SK-N-SH (cell line): ENCODE measurements at regions not wholly inside any gene's neighbourhood (a gene's known extent, or its start where the extent isn't known, plus 50 kb on each side); places are given as distances from the start of the nearest gene placed in this dataset.

Experiments
- CTCF ChIP-seq: fragments of 200-600 bp; sonication (generic); IDR thresholded peaks from 2 replicates; pipeline ENCODE4 v1.6.1; 2017; ENCODE audit warnings: antibody characterized with exemption, mild to moderate bottlenecking, moderate library complexity
- GATA2 ChIP-seq: sonication (generic); formaldehyde crosslinking; IDR thresholded peaks from 2 replicates; pipeline ENCODE4 v1.5.0; 2020; ENCODE audit warnings: mild to moderate bottlenecking, missing genetic modification reagents
- MAX ChIP-seq: IDR thresholded peaks from 2 replicates; pipeline ENCODE4 v1.4.0; 2012; ENCODE audit warnings: low read depth
- RAD21 ChIP-seq: IDR thresholded peaks from 2 replicates; pipeline ENCODE4 v1.6.1; 2012; ENCODE audit warnings: mild to moderate bottlenecking, low read length
- REST ChIP-seq: IDR thresholded peaks from 2 replicates; pipeline ENCODE4 v1.6.1; 2012; ENCODE audit warnings: mild to moderate bottlenecking, low read depth, low read length, moderate library complexity
- TAF1 ChIP-seq: IDR thresholded peaks from 2 replicates; pipeline ENCODE4 v1.6.1; 2012; ENCODE audit warnings: low read depth, mild to moderate bottlenecking, low read length, moderate library complexity, borderline replicate concordance

GRCh38 chr1:102578804-102579203, 529.5 kb downstream of the COL11A1 start:
- TF ChIP-seq CTCF (no peak), RAD21 (no peak), TAF1 (no peak), MAX (no peak), REST (no peak), GATA2 (no peak)
